CD4-positive, CD25-positive, alpha-beta regulatory T cell (primary cell): ENCODE measurements at regions not wholly inside any gene's neighbourhood (a gene's known extent, or its start where the extent isn't known, plus 50 kb on each side); places are given as distances from the start of the nearest gene placed in this dataset.

Source experiments
- ATAC-seq, 2 donors: fragments of 150-1000 bp; cut with Tn5 transposase; one replicate each; pipeline ENCODE4 v1.10.0; 2021; ENCODE audit warnings: low read depth in 2 of 2, moderate number of reproducible peaks in 2 of 2, moderate library complexity in 1 of 2
- DNase-seq, 3 donors: peaks; one replicate each; pipeline versions ENCODE4 v3.0.0 to v3.0.0-alpha.2; 2012 to 2022; ENCODE audit warnings: mixed read lengths in 1 of 3
- H3K27ac ChIP-seq: one replicate; pipeline ENCODE4 v1.7.0; 2013; ENCODE audit warnings: mild to moderate bottlenecking, low read length; ENCODE audit not compliant: insufficient read depth, poor library complexity, severe bottlenecking
- H3K27me3 ChIP-seq: one replicate; pipeline ENCODE4 v1.7.0; 2013; ENCODE audit warnings: low read length; ENCODE audit not compliant: control insufficient read depth, insufficient read depth
- H3K36me3 ChIP-seq: one replicate; pipeline ENCODE4 v1.7.0; 2013; ENCODE audit warnings: mild to moderate bottlenecking, low read length, moderate library complexity; ENCODE audit not compliant: control insufficient read depth, insufficient read depth
- H3K4me1 ChIP-seq: 2 replicates; pipeline ENCODE4 v1.7.0; 2013; ENCODE audit warnings: mild to moderate bottlenecking, low read length; ENCODE audit not compliant: insufficient read depth, control insufficient read depth, poor library complexity, severe bottlenecking
- H3K4me3 ChIP-seq: one replicate; pipeline ENCODE4 v1.7.0; 2013; ENCODE audit warnings: low read depth, mild to moderate bottlenecking, low read length, moderate library complexity
- H3K9me3 ChIP-seq, 2 experiments: 1 replicate in 1 of 2; 2 replicates in 1 of 2; pipeline ENCODE4 v1.7.0; 2013; ENCODE audit warnings: low read length in 2 of 2, mild to moderate bottlenecking in 1 of 2, moderate library complexity in 1 of 2; ENCODE audit not compliant: control insufficient read depth in 2 of 2
- H3K27ac Mint-ChIP-seq, 3 donors: one replicate each; pipeline ENCODE4 v1.8.0; 2020 to 2022; ENCODE audit warnings: mild to moderate bottlenecking in 3 of 3, mixed read lengths in 3 of 3, moderate library complexity in 2 of 3
- H3K27me3 Mint-ChIP-seq: one replicate; pipeline ENCODE4 v1.8.0; 2022; ENCODE audit warnings: mild to moderate bottlenecking, mixed read lengths
- H3K36me3 Mint-ChIP-seq: one replicate; pipeline ENCODE4 v1.8.0; 2020; ENCODE audit warnings: mixed read lengths
- H3K4me1 Mint-ChIP-seq, 4 donors: one replicate each; pipeline ENCODE4 v1.8.0; 2020 to 2022; ENCODE audit warnings: mixed read lengths in 4 of 4, mild to moderate bottlenecking in 1 of 4
- H3K4me3 Mint-ChIP-seq, 4 donors: one replicate each; pipeline ENCODE4 v1.8.0; 2020 to 2022; ENCODE audit warnings: mild to moderate bottlenecking in 4 of 4, mixed read lengths in 4 of 4, moderate library complexity in 3 of 4
- H3K9me3 Mint-ChIP-seq, 7 donors: one replicate each; pipeline ENCODE4 v1.8.0; 2020 to 2022; ENCODE audit warnings: mixed read lengths in 7 of 7, mild to moderate bottlenecking in 3 of 7, moderate library complexity in 2 of 7

DNA sequence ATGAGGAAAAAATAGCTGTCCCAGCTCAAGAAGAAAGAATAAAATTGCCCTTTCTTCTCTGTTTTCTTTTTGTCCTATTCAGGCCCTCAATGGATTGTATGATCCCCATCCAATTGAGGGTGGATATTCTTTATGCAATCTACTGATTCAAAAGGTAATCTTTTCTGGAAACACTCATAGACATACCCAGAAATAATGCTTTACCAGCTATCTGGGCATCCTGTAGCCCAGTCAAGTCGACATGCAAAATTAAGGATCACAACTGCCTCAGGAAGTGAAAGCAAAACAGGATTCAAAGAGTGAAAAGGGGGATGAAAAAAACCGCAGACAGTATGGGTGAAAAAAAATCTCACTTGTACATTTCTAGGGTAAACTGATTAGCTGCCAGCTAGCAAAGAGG lies 410.1 kb downstream of the TBC1D32 start:
- no peak overlapping the region for H3K4me3 Mint-ChIP-seq
- no peaks in the 10 kb centered on the region for H3K4me1 Mint-ChIP-seq
- peaks cover 0 to 17% (median 4%) of the 10 kb centered on the region in 7 donors for H3K9me3 Mint-ChIP-seq
- H3K27ac Mint-ChIP-seq, result no peak overlapping the region
- no peak for ATAC-seq
- Histone ChIP-seq H3K27ac (no peak overlapping the region), H3K9me3 (no peaks in the 10 kb centered on the region), H3K36me3 (no peaks in the 10 kb centered on the region), H3K4me1 (no peaks in the 10 kb centered on the region), H3K4me3 (no peak overlapping the region), H3K27me3 (no peaks in the 10 kb centered on the region)
- H3K27me3 Mint-ChIP-seq, result no peaks in the 10 kb centered on the region
- no peaks in the 10 kb centered on the region for H3K36me3 Mint-ChIP-seq
- DNase-seq, result no peak

DNA sequence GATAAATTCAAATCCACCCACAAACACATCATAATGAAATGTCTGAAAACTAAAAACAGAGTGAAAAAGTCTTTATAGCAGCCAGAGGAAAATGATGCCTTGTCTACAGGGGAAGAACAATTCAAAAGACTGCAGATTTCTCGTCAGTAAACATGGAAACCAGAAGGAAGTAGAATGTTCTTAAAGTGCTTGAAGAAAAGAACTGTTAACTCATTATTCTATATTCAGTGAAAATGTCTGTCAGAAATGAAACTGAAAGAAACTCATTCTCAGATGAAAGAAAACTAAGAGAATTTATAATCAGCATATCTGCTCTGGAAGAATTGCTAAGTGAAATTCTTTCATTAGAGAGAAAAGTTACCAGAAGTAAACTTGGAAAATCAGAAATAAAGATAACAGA lies 416.1 kb downstream of the TBC1D32 start:
- Histone ChIP-seq H3K4me1 (no peaks in the 10 kb centered on the region), H3K27ac (no peak overlapping the region), H3K36me3 (no peaks in the 10 kb centered on the region), H3K4me3 (no peak overlapping the region), H3K9me3 (no peaks in the 10 kb centered on the region), H3K27me3 (no peaks in the 10 kb centered on the region)
- ATAC-seq (no peak), DNase-seq (no peak)
- Mint-ChIP-seq H3K36me3 (no peaks in the 10 kb centered on the region), H3K27ac (no peak overlapping the region), H3K4me3 (no peak overlapping the region), H3K9me3 (peaks cover 0 to 5% (median 2%) of the 10 kb centered on the region in 7 donors), H3K4me1 (no peaks in the 10 kb centered on the region), H3K27me3 (no peaks in the 10 kb centered on the region)

DNA sequence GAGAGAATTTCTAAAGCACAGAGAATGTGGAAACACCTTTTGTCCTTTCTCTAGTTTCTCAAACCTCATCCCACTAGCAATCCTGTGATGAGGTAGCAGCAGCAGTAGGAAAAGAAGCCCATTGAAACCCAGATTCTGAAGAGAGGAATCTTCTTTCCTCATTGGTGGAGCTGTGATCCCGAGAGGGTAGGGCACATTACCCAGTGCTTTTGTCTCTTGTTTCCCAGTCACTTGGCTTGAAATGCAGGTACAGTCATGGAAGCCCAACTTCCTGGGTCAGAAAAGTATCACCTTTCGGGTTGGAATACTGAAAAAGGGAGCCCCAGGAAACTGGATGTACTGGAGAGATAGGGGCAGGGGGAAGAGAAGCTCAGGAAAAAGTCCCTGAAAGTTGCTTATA lies 417.4 kb downstream of the TBC1D32 start:
- Mint-ChIP-seq H3K27me3 (no peaks in the 10 kb centered on the region), H3K4me1 (no peaks in the 10 kb centered on the region), H3K4me3 (no peak overlapping the region), H3K9me3 (peaks cover 0 to 5% (median 2%) of the 10 kb centered on the region in 7 donors), H3K27ac (no peak overlapping the region), H3K36me3 (no peaks in the 10 kb centered on the region)
- H3K36me3 ChIP-seq, result no peaks in the 10 kb centered on the region
- no peaks in the 10 kb centered on the region for H3K27me3 ChIP-seq
- H3K9me3 ChIP-seq, result no peaks in the 10 kb centered on the region
- no peak for ATAC-seq
- DNase-seq, result no peak
- no peak overlapping the region for H3K4me3 ChIP-seq
- no peak overlapping the region for H3K27ac ChIP-seq
- H3K4me1 ChIP-seq, result no peaks in the 10 kb centered on the region

DNA sequence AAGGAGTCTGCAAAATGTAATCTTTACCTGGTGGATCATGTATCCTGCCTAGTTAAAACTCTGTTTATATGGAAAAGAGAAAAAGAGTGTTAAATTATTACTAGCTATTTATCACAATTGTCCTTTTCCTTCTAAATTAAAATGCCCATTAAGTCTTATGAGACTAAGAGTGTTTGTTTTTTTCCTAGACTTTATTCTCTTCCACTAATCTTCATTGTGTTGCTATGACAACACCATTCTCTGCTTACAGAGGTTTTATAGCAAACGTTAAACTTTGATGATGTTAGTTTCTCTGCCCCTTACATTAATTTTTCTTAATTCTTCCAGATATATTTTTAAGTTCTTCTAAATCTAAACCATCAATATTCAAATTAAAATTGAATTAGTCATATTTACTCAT lies 420.8 kb downstream of the TBC1D32 start:
- Histone ChIP-seq H3K27me3 (no peaks in the 10 kb centered on the region), H3K9me3 (no peaks in the 10 kb centered on the region), H3K4me3 (no peak overlapping the region), H3K27ac (no peak overlapping the region), H3K4me1 (no peaks in the 10 kb centered on the region), H3K36me3 (no peaks in the 10 kb centered on the region)
- Mint-ChIP-seq H3K9me3 (peaks cover 0 to 8% (median 3%) of the 10 kb centered on the region in 7 donors), H3K4me1 (no peaks in the 10 kb centered on the region), H3K4me3 (no peak overlapping the region), H3K27me3 (peaks cover 4% of the 10 kb centered on the region), H3K36me3 (no peaks in the 10 kb centered on the region), H3K27ac (no peak overlapping the region)
- DNase-seq, result no peak
- no peak for ATAC-seq

DNA sequence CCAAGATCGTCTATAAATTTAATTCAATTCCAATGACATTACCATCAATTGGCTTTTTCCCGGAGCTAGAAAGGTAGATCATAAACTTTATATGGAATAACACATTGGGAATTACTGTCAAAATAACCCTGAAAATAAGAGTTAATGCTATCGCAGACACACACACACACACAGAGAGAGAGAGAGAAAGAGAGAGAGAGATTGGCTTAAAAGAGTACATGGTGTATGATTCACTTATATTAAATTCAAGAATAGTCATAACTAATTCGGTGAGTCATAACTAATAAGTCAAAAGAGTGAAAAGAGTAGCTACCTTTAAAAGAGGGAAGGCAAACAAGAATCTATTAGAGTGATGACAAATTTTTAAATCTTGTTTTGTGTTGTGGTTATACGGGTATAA lies 425.5 kb downstream of the TBC1D32 start:
- Mint-ChIP-seq H3K4me3 (no peak overlapping the region), H3K27me3 (peaks cover 4% of the 10 kb centered on the region), H3K9me3 (peaks cover 0 to 8% (median 4%) of the 10 kb centered on the region in 7 donors), H3K4me1 (no peaks in the 10 kb centered on the region), H3K27ac (no peak overlapping the region), H3K36me3 (no peaks in the 10 kb centered on the region)
- no peak for ATAC-seq
- Histone ChIP-seq H3K27ac (no peak overlapping the region), H3K36me3 (no peaks in the 10 kb centered on the region), H3K27me3 (no peaks in the 10 kb centered on the region), H3K4me1 (no peaks in the 10 kb centered on the region), H3K4me3 (no peak overlapping the region), H3K9me3 (no peaks in the 10 kb centered on the region)
- DNase-seq, result no peak

DNA sequence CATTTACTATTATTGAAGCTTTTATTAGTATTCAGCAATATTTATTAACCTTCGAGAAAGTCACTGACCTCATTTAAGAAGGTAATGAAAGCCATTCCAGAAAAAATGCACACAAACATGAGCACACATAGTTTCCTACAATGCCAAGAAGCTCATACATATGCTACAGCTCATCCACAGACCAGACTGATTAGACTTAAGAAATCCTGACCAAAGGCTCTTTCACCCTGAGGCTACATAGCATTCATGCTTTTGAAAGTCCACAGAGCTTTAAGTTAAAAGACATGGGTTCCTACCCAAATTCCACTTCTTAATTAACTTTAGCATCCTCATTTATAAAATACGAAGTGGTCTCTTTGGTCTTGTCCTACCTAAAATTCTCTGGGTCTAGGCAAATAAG lies 430.4 kb downstream of the TBC1D32 start:
- Histone ChIP-seq H3K9me3 (no peaks in the 10 kb centered on the region), H3K27me3 (no peaks in the 10 kb centered on the region), H3K27ac (no peak overlapping the region), H3K4me3 (no peak overlapping the region), H3K36me3 (no peaks in the 10 kb centered on the region), H3K4me1 (no peaks in the 10 kb centered on the region)
- Mint-ChIP-seq H3K36me3 (no peaks in the 10 kb centered on the region), H3K4me1 (no peaks in the 10 kb centered on the region), H3K4me3 (no peak overlapping the region), H3K27ac (no peak overlapping the region), H3K27me3 (no peaks in the 10 kb centered on the region), H3K9me3 (peaks cover 0 to 4% (median 0%) of the 10 kb centered on the region in 7 donors)
- ATAC-seq (no peak), DNase-seq (no peak)

DNA sequence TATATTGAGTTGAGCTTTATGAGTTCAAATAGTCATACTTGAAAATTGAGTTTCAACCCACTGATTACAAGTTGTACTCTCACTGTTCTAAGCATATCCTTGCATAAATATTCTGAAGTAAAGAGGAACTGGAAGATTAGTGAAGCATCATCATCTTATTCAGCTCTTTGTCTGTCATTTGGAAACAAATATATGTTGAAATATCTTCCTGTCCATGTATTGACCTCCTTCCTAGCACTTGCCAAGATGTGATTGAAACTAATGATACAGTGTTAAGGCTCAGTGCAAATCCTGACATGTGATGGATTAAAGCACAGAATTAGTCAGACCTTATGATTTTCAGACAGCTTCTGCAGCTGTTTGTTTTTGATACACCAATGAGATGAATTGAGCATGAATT lies 434.3 kb downstream of the TBC1D32 start:
- H3K27me3 ChIP-seq, result no peaks in the 10 kb centered on the region
- Mint-ChIP-seq H3K27ac (no peak overlapping the region), H3K9me3 (peaks cover 0 to 4% (median 1%) of the 10 kb centered on the region in 7 donors), H3K4me1 (no peaks in the 10 kb centered on the region), H3K36me3 (no peaks in the 10 kb centered on the region), H3K4me3 (no peak overlapping the region), H3K27me3 (no peaks in the 10 kb centered on the region)
- no peak overlapping the region for H3K4me3 ChIP-seq
- no peaks in the 10 kb centered on the region for H3K36me3 ChIP-seq
- no peaks in the 10 kb centered on the region for H3K4me1 ChIP-seq
- DNase-seq (no peak), ATAC-seq (no peak)
- no peak overlapping the region for H3K27ac ChIP-seq
- H3K9me3 ChIP-seq, result no peaks in the 10 kb centered on the region

DNA sequence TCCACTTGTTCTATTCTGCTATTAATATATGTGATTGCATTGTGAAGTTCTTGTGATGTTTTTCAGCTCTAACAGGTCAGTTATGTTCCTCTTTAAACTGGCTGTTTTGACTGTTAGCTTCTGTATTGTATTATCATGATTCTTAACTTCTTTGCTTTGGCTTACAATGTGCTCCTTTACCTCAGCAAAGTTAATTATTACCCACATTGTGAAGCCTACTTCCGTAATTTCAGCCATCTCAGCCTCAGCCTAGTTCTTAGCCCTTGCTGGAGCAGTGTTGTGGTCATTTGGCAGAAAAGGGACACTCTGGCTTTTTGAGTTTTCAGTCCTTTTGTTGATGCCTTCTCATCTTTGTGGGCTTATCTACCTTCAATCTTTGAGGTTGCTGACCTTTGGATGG lies 440.2 kb downstream of the TBC1D32 start:
- Histone ChIP-seq H3K4me1 (no peaks in the 10 kb centered on the region), H3K27ac (no peak overlapping the region), H3K9me3 (peaks cover 0 to 5% of the 10 kb centered on the region in 2 experiments), H3K4me3 (no peak overlapping the region), H3K36me3 (no peaks in the 10 kb centered on the region), H3K27me3 (no peaks in the 10 kb centered on the region)
- H3K4me3 Mint-ChIP-seq, result no peak overlapping the region
- DNase-seq (no peak), ATAC-seq (no peak)
- no peaks in the 10 kb centered on the region for H3K27me3 Mint-ChIP-seq
- H3K9me3 Mint-ChIP-seq, result peaks cover 5 to 21% (median 13%) of the 10 kb centered on the region in 7 donors
- H3K27ac Mint-ChIP-seq, result no peak overlapping the region
- H3K36me3 Mint-ChIP-seq, result no peaks in the 10 kb centered on the region
- H3K4me1 Mint-ChIP-seq, result no peaks in the 10 kb centered on the region
